Ureter (tissue), 1 donor: ENCODE measurements at regions not wholly inside any gene's neighbourhood (a gene's known extent, or its start where the extent isn't known, plus 50 kb on each side); places are given as distances from the start of the nearest gene placed in this dataset.
"Not testable (repeated sequence)": the region's sequence is repeated elsewhere in the genome, so short reads cannot be mapped to it uniquely, and the experiment has no call there.

Experiments
- DNase-seq: peaks from one replicate; pipeline ENCODE4 v3.0.0-alpha.2; 2020; ENCODE audit warnings: low spot score
- donor health status: DM: yes; HTN: yes; CAD: no.

DNA sequence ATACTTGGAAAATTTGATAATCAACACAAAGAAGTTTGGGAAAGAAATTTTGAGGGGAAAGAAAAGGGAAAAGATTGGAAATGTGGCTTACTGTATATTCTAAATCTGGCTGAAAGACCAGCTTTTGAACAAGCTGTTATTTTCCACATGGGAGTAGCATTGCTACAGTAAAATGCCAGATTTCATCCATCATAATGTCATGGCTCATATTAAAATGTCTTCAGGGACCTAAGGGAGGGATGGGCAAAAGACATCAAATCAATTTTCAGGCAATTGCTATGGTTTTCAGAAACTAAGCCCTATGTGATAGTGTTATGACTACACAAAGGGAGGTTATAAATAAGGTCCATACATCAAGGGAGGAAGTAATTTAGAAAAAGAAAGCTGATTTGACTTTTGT is 1116.9 kb upstream of the CELF2 start:
- DNase-seq: no peak

DNA sequence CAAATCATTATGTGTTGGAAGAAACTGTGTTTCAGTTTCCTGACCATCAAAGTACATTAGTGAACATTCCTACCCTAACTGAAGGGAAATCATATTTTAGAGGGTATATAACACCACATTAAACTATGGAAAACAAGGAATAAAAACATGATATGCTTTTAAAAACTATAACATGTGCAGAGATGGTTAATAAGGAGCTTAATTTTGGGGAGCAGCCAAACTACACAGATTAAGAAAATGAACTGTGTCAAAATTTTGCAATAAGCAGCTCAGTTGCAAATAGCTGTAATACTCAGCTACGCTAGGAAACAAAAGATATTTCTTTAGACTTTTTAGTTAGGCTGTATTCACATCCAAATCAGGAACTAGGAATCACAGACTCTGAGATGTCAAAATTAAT is 1115.7 kb upstream of the CELF2 start:
- no peak for DNase-seq

- DNase-seq: no peak
These were observed 1107.2 kb upstream of the CELF2 start for GRCh38 chr10:9910446-9910845.

DNA sequence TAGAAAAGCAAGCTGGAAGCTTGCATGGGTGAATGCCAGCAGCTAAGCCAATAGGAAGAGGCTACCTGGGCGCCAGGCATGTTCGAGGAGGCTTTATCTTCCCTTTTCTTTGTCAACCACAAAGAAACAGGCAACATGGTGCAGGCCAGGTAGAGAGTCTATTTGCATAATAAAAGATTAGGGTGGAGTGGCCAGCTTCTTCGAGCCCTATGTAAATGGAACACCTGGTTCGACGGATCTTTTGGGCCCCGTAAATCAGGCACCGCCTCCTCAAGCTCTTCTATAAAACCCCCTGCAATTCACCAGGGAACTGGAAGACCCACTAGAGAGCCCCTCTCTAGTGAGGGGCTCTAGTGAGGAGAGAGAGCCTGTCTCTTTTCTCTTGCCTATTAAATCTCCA is 1106.2 kb upstream of the CELF2 start:
- no peak for DNase-seq

- no peak for DNase-seq
These were observed 1103.7 kb upstream of the CELF2 start for GRCh38 chr10:9913876-9914514.

DNA sequence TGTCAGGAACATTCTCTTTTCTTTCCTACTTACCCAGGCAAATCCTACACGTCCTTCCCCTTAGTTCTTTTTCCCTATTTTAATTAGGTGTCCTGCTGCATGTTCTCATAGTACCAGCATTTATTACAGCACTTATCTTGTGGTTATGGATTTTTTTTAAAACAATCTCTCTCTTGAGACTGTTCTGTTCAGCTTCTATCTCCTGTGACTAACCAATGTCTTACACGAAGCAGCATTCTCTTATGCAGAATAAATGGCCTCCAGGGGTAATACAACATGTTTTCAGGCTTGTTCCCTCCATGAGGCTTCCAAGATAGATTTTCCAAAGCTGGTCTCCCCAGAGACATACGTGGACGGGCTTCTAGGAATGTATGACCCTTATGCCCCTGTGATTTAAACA is 1096.1 kb upstream of the CELF2 start:
- no peak for DNase-seq

- no peak for DNase-seq
These were observed 1095.4 kb upstream of the CELF2 start for GRCh38 chr10:9922126-9922870.

DNA sequence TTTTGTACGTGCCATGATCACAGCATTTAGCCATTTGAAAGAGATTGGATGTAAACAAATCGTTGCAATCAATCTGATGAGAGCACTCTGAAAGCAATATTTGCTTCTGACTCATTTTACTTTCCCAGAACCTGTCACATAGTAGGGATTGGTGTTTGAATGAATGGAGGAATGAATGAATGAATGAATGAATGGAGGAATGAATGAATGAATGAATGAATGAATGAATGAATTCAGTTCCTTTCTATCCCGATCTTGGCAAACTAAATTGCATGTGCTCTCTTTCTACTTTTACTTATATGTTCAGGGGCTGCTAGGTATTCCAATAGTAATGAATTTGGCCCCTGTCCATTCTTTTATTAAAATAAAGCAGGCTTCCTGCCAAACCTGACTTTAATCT is 1091.7 kb upstream of the CELF2 start:
- no peak for DNase-seq

- no peak for DNase-seq
These were observed 1090.8 kb upstream of the CELF2 start for GRCh38 chr10:9926881-9927280.

DNA sequence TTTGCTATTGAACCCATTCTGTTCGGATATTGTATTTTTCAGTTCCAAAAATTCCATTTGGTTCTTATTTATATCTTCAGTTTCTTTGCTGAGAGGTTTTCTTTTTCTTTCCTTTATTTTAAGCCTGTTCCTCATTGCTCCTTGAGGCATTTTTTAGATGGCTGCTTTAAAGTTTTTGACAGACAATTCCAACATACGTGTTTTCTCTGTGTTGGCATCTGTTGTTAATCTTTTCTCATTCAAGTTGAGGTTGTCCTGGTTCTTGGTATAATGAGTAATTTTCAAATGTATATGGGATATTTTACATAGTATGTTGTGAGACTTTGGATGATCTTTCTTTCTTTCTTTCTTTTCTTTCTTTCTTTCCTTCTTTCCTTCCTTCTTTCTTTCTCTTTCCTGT is 1078.0 kb upstream of the CELF2 start:
- no peak for DNase-seq

DNA sequence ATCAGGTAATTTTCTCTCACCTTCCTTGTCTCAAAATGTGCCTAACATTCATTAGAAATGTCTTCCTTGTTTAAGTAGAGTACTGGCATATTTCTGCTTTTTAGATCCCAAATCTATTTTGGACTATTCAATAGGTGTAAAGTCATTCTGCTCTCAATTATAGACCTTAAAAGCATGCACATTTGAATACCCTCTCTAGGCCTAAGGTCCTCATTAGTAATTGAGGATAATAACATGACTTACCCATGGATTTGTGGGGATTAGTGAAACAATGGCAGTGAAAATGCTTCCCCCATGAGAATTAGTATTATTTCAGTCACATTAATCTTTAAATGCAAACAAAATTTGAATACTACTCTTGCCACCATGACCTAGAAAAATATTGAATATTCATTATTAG is 1073.0 kb upstream of the CELF2 start:
- DNase-seq: no peak

DNA sequence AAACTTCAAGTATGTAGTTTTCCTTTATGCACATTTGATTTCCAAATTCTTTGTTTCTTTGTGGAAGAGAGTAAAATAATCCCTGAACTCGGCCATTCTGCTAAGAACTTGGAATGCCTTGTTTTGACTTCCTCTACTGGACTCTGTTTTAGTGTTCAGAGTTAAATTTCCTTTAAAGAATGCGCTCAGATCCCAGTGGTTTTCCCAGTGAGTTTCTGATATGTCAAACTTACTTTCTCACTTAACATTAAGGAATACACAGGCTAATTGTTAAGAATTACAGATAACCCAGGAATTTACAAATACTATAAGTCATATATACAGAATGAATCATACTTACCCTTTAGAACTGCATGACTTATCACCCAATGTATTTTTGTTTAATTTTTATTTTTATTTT is 1067.6 kb upstream of the CELF2 start:
- no peak for DNase-seq

DNA sequence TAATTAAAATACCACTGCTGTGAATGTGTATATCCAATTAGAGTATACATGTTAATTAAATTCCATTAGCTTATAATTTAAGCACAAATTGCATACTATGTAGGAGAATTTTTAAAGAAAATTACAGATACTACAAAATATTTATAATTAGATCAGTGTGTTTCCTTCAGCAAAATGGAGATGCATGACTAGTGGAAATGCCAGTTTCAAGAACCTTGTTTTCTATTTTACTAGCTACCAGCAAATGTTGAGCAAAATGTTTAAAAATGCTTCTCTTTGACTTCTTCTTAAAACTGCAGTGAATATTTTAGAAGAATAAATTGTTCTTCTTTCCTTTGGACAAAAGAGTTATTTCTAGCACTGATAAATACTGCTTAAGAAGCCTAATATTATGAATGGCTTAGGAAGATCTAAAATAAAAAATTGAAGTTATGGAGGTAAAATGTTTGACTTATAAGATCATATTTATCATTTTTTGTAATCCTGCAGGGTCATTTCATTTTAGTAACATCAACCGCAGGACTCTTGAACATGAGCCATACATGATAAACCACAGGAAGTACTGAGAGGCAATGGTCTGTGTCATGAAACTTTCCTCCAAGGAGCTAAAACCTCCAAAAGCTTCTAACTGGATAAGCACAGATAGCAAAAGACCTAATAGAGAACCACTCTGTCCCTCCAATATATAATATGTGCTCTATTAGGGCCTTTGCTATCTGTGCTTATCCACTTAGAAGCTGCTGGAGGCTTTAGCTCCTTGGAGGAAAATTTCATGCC is 1066.0 kb upstream of the CELF2 start:
- no peak for DNase-seq

DNA sequence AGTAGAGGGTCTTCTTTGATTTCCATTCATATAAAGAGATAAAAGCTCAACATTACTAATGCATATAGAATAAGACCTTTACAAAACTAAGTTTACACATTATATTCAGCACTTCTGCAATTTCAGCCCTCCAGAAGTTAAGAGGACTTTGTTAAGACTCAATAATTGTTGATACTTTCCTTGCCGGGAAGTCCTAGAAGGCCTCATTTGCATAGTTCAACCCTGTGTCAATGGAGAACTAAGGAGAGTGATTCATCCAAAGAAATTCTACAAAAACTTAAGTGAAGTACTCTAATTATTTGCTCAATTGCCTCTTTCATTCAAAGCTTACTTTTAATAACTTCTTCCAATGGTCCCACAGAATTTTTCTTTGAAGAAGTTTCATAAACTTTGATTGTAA is 1060.3 kb upstream of the CELF2 start:
- DNase-seq: no peak

DNA sequence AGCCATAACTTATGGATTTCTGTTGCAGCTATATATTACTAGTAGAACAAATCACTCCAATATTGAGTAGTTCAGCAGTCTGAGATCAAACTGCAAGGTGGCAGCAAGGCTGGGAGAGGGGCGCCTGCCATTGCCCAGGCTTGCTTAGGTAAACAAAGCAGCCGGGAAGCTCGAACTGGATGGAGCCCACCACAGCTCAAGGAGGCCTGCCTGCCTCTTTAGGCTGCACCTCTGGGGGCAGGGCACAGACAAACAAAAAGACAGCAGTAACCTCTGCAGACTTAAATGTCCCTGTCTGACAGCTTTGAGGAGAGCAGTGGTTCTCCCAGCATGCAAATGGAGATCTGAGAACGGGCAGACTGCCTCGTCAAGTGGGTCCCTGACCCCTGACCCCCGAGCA is 1059.8 kb upstream of the CELF2 start:
- not testable (repeated sequence) for DNase-seq

DNA sequence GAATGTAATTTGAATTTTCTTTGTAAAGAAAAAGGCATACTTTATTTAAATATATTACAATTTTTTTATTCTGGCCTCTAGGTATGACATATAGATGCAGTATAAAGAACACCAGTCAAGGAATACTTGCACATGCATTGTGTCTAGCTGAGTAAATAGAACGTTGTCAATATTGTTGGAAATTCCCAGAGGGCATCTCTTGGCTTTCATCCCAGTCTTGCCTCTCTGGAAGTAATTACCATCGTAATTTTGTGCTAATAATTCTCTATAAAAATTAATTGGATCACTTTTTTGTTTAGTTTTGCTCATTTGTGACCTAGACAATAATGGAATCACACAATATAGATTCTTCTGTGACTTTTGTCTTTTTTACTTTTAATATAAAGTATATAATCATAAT is 1052.3 kb upstream of the CELF2 start:
- no peak for DNase-seq

DNA sequence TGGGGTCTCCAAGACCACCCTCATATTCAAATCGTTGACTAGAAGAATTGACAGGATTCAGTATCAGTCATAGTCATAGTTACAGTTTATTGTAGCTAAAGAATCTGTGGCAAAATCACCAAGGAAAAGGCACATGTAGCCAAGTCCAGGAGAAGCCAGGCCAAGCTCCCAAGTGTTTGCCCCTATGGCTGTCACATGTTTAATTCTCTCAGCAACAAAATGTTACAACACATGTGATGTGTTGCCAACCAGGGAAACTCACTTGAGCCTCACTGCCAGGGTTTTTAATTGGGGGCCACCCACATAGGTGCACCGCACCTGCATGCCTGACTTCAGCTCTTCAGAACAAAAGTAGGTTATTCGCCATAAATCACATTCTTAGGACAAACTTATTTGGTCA is 1030.9 kb upstream of the CELF2 start:
- DNase-seq: no peak

DNA sequence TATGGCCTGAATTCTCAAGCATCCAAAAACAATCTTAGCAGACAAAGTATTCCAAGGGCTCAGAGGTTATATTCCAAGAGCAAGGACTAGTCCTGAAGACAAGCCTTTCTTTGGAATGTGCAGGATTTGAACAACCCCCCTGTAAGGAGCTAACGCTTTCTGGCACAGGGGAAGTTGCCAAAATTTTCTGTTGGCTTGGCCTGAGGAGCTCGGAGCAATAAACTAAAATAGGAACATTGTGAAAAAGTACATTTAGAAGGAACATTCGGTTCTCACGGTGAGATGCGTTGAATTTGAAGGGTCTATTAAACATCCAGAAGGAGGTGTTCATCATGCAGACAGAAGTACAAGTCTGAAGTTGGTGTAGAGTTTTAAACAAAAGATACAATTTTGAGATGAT is 1030.5 kb upstream of the CELF2 start:
- DNase-seq: no peak

- DNase-seq: no peak
These were observed 1025.0 kb upstream of the CELF2 start for GRCh38 chr10:9992661-9993060.

- no peak for DNase-seq
These were observed 1023.5 kb upstream of the CELF2 start for GRCh38 chr10:9994131-9994530.

GRCh38 chr10:9999627-10000026 is 1018.0 kb upstream of the CELF2 start:
- DNase-seq: no peak

DNA sequence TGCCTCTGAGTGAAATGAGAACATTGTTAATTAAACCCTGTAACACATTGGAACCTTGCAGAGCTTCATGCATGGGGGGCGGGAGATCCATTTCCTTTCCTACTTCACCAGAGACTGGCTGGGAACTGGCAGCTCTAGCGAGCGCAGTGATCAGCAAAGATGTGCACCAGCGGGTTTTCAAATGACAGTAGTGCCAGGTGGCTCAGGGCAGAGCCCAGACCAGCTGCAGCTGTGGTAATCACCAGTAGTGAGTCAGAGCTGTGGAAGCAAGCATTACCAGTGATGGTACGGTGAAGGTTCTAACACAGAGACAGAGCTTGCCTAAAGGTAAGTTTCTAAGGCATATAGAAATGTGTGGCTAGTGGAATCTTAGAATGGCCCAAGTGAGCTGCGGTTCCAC is 1009.7 kb upstream of the CELF2 start:
- no peak for DNase-seq

- DNase-seq: no peak
These were observed 1007.3 kb upstream of the CELF2 start for GRCh38 chr10:10010397-10010796.
